ENCODE measurements at regions not wholly inside any gene's neighbourhood (a gene's known extent, or its start where the extent isn't known, plus 50 kb on each side); places are given as distances from the start of the nearest gene placed in this dataset.

DNA sequence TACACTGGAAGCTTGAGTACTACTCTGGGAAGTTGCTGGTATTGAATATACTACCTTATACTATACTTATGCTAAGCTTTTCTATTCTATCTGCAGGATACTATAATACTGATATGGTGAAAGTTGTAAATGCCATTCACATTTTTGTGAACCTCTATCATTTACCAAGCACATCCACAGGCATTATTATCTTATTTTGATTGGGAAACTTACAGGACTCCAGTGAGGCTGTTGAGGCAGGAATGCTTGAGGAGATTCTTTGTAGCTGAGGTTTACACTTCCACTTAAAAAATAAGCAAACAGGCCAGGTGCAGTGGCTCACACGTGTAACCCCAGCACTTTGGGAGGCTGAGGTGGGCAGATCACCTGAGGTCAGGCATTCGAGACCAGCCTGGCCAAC lies 442.9 kb downstream of the QKI start:
- Mint-ChIP-seq H3K4me1 (ENCODE audit: low read depth, unreplicated experiment) (no peaks in the 10 kb centered on the region), H3K27me3 (ENCODE audit: insufficient read depth, unreplicated experiment) (peaks cover 4% of the 10 kb centered on the region), H3K36me3 (ENCODE audit: insufficient read depth, unreplicated experiment) (no peaks in the 10 kb centered on the region), H3K4me3 (ENCODE audit: unreplicated experiment) (no peak overlapping the region), H3K27ac (ENCODE audit: unreplicated experiment) (no peak overlapping the region), H3K9me3 (ENCODE audit: unreplicated experiment) (no peaks in the 10 kb centered on the region)
- intact Hi-C loops (cut with micrococcal nuclease; ENCODE audit: unreplicated experiment), result no loop called here
- Histone ChIP-seq H3K9me3 (no peaks in the 10 kb centered on the region), H3K4me1 (no peaks in the 10 kb centered on the region), H3K27me3 (replicated peaks; ENCODE audit: control insufficient read depth, insufficient read depth, low read length) (no peaks in the 10 kb centered on the region), H3K4me3 (ENCODE audit: low read depth, low read length) (no peak overlapping the region), H3K36me3 (ENCODE audit: control insufficient read depth, insufficient read depth, low read length) (no peaks in the 10 kb centered on the region)
- TF ChIP-seq, protein P1, sequence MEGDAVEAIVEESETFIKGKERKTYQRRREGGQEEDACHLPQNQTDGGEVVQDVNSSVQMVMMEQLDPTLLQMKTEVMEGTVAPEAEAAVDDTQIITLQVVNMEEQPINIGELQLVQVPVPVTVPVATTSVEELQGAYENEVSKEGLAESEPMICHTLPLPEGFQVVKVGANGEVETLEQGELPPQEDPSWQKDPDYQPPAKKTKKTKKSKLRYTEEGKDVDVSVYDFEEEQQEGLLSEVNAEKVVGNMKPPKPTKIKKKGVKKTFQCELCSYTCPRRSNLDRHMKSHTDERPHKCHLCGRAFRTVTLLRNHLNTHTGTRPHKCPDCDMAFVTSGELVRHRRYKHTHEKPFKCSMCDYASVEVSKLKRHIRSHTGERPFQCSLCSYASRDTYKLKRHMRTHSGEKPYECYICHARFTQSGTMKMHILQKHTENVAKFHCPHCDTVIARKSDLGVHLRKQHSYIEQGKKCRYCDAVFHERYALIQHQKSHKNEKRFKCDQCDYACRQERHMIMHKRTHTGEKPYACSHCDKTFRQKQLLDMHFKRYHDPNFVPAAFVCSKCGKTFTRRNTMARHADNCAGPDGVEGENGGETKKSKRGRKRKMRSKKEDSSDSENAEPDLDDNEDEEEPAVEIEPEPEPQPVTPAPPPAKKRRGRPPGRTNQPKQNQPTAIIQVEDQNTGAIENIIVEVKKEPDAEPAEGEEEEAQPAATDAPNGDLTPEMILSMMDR (IDR thresholded peaks at IDR 0.05; ENCODE audit: insufficient read depth in 1 of 2, low read depth in 1 of 2, low read length in 1 of 2, severe bottlenecking in 1 of 2, unreplicated experiment in 1 of 2), result no peak
- ChIA-PET CTCF (no interaction called here), POLR2A (no interaction called here)
- BruUV-seq (replicated peaks), result no TSS peak
- DNase-seq, result no peak

DNA sequence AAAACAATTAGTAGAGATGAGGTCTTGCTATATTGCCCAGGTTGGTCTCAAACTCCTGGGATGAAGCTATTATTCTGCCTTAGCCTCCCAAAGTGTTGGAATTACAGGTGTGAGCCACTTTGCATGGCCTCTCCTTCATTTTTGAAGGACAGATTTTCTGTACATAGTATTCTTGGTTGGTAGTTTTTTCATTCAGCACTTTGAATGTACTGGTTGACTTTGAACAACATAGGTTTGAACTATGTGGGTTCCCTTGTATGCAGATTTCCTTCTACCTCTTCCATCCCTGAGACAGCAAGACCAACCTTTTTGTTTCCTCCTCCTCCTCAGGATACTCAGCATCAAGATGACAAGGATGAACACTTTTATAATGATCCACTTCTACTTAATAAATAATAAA lies 436.4 kb downstream of the QKI start:
- Mint-ChIP-seq H3K27ac (ENCODE audit: unreplicated experiment) (no peak overlapping the region), H3K36me3 (ENCODE audit: insufficient read depth, unreplicated experiment) (no peaks in the 10 kb centered on the region), H3K4me3 (ENCODE audit: unreplicated experiment) (no peak overlapping the region), H3K4me1 (ENCODE audit: low read depth, unreplicated experiment) (no peaks in the 10 kb centered on the region), H3K9me3 (ENCODE audit: unreplicated experiment) (peaks cover 10% of the 10 kb centered on the region), H3K27me3 (ENCODE audit: insufficient read depth, unreplicated experiment) (peaks cover 4% of the 10 kb centered on the region)
- TF ChIP-seq, protein P1 (IDR thresholded peaks at IDR 0.05; ENCODE audit: insufficient read depth in 1 of 2, low read depth in 1 of 2, low read length in 1 of 2, severe bottlenecking in 1 of 2, unreplicated experiment in 1 of 2), result no peak
- ChIA-PET POLR2A (no interaction called here), CTCF (no interaction called here)
- Histone ChIP-seq H3K4me3 (ENCODE audit: low read depth, low read length) (no peak overlapping the region), H3K27me3 (replicated peaks; ENCODE audit: control insufficient read depth, insufficient read depth, low read length) (no peaks in the 10 kb centered on the region), H3K36me3 (ENCODE audit: control insufficient read depth, insufficient read depth, low read length) (no peaks in the 10 kb centered on the region), H3K4me1 (no peaks in the 10 kb centered on the region), H3K9me3 (no peaks in the 10 kb centered on the region)
- BruUV-seq (replicated peaks), result no TSS peak
- intact Hi-C loops (cut with micrococcal nuclease; ENCODE audit: unreplicated experiment), result no loop called here
- DNase-seq, result no peak

DNA sequence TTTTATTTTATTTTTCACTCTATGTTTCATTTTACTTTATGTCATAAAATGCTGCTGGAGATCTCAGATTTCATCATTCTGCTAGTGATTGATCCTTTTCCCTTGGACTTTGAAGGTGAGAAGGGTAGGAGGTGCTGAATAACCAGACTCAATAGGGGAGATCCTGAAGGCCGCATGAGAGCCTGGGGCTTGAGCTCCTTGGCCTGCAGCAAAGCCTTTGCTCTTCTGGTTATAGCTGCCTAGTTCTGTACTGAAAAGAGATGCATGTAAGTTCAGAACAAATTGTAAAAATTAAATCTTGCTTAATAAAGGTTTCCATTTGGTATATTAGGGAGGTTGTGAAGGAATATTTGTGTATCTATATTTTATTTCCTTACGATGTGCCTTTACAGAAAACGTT lies 430.2 kb downstream of the QKI start:
- Histone ChIP-seq H3K4me1 (no peaks in the 10 kb centered on the region), H3K4me3 (ENCODE audit: low read depth, low read length) (no peak overlapping the region), H3K36me3 (ENCODE audit: control insufficient read depth, insufficient read depth, low read length) (no peaks in the 10 kb centered on the region), H3K27me3 (replicated peaks; ENCODE audit: control insufficient read depth, insufficient read depth, low read length) (no peaks in the 10 kb centered on the region), H3K9me3 (no peaks in the 10 kb centered on the region)
- Mint-ChIP-seq H3K9me3 (ENCODE audit: unreplicated experiment) (peaks cover 16% of the 10 kb centered on the region), H3K4me1 (ENCODE audit: low read depth, unreplicated experiment) (no peaks in the 10 kb centered on the region), H3K27ac (ENCODE audit: unreplicated experiment) (no peak overlapping the region), H3K36me3 (ENCODE audit: insufficient read depth, unreplicated experiment) (no peaks in the 10 kb centered on the region), H3K4me3 (ENCODE audit: unreplicated experiment) (no peak overlapping the region), H3K27me3 (ENCODE audit: insufficient read depth, unreplicated experiment) (peaks cover 2% of the 10 kb centered on the region)
- ChIA-PET CTCF (no interaction called here), POLR2A (no interaction called here)
- no TSS peak for BruUV-seq (replicated peaks)
- no peak for DNase-seq
- TF ChIP-seq, protein P1 (IDR thresholded peaks at IDR 0.05; ENCODE audit: insufficient read depth in 1 of 2, low read depth in 1 of 2, low read length in 1 of 2, severe bottlenecking in 1 of 2, unreplicated experiment in 1 of 2), result no peak
- intact Hi-C loops (cut with micrococcal nuclease; ENCODE audit: unreplicated experiment), result no loop called here

All from Caco-2 (cell line).